GM04503 (cell line): ENCODE measurements at regions not wholly inside any gene's neighbourhood (a gene's known extent, or its start where the extent isn't known, plus 50 kb on each side); places are given as distances from the start of the nearest gene placed in this dataset.
A peak's percentile ranks its signal among the peaks of the same experiment; 100 is the strongest.

Source experiments
- DNase-seq: peaks from one replicate; pipeline ENCODE4 v3.0.0-alpha.2; 2012; ENCODE audit warnings: low read depth

- no peak for DNase-seq
Measured at GRCh38 chr3:117719316-117719926, 1009.8 kb downstream of the TUSC7 start.

DNA sequence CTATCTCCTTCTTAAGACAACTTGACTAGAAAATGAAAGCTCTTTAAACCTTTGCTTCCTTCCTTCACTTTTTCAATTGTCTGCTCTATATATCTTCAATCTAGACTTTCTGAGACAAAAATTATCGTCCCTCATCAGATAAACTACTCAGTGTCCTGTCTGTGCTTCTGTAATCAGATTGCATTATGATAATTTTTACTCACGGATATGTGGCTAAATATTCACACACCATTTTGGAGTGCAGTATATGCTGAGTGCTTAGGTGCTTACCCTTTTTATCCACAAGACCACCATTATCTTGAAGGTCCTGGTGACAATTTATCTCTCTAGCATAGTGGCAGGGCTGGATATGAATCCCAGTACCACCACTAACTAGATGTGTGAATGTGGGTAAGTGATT lies 1012.3 kb downstream of the TUSC7 start:
- no peak for DNase-seq

- DNase-seq, result no peak
Measured at GRCh38 chr3:117722856-117723255, 1013.3 kb downstream of the TUSC7 start.

DNA sequence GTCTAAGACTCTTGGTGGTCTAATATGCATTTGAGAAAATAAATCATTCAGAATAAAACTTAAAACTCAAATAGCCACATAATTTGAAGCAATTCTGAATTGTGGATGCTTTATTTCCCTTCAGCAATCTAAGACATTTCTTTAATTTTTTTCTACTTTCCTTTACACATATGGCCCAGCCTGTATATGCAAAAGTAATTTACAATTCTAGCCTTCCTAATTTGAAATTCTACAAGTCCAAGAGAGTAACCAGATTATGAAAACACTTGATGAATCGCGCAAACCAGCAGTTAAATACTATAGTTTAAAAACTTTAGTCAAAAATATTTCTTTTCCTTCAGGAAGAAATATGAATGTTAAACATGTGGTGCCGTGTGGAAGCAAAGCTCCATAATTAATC lies 1014.2 kb downstream of the TUSC7 start:
- DNase-seq, result no peak

- DNase-seq, result no peak
Measured at GRCh38 chr3:117725314-117725713, 1015.7 kb downstream of the TUSC7 start.

DNA sequence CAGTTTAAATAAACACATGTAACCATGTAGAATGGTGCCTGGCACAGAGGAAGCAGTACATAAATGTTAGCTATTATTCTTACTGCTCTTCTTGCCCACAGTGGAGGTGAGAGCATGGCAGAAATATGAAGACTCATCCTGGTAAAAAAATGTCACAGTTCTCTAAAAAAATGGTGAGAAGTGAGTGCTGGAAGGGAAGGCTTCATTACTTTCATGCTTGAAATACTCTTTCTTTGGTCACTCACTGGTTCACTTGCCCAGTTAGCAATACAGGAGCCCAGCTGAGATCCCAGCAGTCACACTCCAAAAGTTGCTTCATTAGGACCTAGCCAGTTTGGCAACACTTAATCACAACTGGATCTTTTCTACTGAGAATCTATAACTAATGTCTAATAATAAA lies 1017.2 kb downstream of the TUSC7 start:
- DNase-seq, result no peak

DNA sequence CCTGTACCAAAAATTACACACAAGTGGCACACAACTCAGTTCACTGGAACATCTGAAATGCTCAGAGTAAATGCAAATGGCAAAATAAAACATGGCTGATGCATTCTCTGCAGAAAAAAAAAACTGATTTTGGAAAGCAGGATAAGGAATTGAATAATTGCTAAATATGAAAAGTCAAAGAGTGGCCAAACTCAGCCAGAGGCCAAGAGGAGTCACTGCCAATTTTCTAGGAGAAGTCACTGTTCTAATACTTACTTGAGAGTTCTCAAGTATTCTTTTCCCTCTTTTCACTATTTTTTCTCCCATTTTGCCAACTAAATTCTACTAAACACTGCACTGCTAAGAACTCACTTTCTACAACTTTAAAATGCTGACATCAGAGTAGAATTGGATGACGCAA lies 1018.6 kb downstream of the TUSC7 start:
- DNase-seq, result no peak

DNA sequence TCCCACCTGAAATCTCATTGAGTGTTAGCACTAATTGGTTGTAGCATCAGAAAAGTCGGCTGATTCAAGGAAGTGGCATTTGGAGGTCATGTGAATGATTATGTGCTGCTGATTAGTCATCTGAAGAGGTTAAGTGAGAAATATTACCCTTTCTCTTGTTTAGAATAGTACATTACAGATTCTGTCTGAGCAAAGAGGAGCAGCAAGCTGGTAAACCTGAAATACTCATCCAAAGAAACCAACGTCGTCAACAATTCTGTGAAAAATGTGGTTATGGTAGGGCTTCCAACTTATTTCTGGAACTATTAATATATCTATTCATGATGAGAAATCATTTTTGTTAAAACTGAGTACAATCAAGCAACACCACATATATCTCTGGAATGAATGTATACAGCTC lies 1024.9 kb downstream of the TUSC7 start:
- DNase-seq, result no peak

- DNase-seq, result peak; percentile 44
Measured at GRCh38 chr3:117735481-117736101, 1026.0 kb downstream of the TUSC7 start.

GRCh38 chr3:117736846-117737245 lies 1027.3 kb downstream of the TUSC7 start:
- DNase-seq, result no peak

DNA sequence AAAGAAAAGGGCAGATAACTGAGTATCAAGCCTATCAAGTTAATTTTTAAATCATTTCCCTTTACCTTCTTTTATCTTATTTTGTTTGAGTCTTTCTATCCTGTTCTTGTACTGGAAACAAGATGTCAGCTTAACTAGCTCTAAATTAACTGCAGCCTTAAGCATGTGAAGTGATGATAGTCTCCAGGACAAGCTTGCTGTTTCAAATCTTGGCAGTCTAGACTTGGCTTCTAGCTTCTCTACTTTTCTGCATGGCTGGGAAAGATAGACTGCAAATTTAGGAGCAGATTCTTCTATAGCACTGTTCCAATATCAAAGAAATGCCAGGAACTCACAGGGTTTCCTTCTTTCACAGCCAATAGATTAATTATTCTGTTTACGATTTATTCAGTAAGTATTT lies 1034.4 kb downstream of the TUSC7 start:
- DNase-seq, result no peak

GRCh38 chr3:117744935-117745334 lies 1035.4 kb downstream of the TUSC7 start:
- no peak for DNase-seq

DNA sequence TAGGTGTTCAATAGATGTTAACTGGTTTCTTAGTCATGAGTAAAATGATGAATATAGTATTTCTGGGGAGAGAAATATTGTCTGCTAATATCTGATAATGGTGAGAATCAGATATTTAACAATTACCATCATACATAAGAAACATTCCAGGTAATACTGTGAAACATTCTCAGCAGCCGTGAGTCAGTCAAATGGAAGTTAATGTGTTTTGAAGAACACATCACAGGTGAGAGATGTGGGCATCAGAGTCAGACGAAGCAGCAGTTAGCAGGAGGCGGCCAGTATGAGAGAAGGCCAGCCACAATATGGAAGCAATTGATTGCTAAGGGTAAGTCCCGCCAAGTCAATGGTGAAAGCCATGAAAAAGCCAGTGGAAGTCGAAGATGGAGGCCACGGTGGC lies 1035.9 kb downstream of the TUSC7 start:
- DNase-seq, result no peak

DNA sequence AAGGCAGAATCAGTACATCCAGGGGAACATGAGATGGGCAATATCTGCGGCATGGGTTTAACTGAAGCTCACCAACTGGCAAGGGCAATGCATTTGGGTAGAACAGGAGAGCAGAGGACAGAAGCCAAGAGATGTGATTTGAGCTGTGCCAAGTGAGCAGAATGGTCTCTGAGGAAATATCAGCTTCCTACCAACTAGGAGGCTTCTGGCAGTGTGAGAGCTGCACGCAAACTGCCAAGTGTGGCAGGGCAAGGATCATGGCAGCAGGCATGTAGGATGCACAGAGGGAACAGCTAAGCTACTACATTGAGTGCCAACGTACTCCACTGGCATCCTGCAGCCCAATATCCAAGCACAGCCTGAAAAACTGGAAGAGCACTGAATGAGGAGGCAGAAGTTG lies 1036.5 kb downstream of the TUSC7 start:
- DNase-seq, result no peak

DNA sequence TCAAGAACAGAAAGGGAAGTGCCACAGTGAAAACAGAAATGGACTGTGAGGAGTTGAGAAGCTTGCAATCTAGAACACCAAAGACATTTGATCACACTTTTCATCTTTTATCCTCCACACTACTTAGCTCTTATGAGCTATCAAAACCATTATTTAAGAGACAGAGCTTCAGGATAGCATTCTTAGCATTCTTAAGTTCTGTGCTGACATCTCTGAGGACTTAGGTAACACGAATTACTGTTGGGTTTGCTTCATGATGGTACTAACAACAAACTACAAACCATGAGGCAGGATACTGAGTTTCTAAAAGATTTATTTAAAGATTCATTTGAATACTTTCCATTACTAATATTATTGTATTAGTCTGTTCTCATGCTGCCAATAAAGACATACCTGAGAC lies 1038.6 kb downstream of the TUSC7 start:
- DNase-seq, result no peak

DNA sequence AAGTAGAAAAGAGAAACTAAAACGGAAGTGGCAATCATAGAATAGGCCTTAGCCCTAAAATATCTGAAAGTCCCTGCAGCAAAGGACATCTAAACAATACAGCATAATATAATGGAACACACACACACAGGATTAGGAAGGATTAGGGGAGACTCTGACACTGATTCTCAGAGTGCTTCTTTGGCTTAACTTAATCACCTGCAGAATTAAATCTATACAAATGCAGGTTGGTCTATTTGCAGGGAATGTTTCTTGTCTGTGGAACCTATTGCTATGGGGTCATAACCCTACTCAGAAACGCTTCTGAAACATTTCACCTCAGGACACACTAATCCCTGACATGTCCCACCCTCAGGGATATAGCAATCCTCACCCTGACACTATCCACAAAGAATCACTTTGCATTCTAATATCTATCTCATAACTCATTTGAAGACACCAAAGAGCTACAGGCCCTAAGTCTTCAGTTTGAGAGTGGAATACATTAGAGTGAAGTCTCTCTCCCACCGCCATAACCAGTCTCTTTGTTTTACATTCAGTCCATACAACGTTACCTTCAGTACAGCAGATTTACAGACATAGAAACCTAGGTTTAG lies 1041.2 kb downstream of the TUSC7 start:
- no peak for DNase-seq

DNA sequence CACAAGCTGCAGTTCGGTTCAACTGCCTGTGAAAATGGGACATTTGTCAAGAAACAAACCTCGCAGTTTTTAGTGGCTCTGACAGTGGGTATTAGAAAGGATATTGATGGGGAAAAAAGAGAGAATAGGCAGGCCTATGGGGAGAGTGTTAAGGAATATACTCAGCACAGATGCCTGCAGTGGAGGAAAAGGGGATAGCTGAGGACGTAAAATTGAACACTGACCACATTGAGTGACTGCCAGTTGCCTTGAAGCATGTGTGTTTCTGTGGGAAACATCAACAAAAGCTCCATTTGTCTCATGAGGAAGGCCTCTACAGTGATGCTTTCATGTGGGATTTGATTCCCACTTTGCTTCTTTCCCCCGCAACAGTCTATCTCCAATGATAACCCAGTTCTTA lies 1042.1 kb downstream of the TUSC7 start:
- DNase-seq, result no peak

DNA sequence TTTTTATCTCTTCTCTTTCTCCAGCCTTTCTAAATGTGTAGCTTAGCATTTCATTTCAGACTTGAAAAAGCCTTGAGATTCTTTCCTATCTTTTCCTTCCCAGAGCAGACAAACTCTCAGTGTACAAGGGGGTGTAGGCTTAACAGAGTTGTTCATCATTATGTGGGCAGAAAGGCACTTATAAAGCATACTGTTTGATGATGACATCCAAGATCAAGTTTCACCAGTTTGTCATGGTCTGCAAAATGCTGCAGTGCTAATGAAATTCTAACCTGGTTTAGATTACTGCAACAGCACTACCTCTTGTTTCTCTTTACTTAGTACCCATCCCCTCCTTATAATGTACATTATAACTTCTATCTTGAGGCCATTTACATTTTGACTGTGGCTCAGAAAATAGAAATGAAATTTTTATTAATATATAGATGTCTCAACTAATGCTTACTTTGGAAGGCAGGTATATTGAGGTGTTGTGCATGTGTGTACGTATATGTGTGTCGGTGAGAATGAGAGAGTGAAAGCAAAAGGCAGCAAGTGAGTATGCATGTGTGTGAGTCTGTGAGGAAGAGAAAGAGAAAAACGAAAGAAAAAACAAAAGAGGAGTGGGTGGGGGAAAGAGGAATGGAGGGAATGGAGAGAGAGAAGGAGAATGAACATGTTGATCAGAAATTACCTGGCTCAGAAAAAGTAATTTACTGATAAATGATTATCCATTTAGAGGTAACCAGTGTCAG lies 1043.6 kb downstream of the TUSC7 start:
- no peak for DNase-seq

GRCh38 chr3:117754058-117754457 lies 1044.5 kb downstream of the TUSC7 start:
- no peak for DNase-seq

- DNase-seq, result no peak
Measured at GRCh38 chr3:117754841-117755240, 1045.3 kb downstream of the TUSC7 start.

GRCh38 chr3:117756563-117756962 lies 1047.0 kb downstream of the TUSC7 start:
- DNase-seq, result no peak

DNA sequence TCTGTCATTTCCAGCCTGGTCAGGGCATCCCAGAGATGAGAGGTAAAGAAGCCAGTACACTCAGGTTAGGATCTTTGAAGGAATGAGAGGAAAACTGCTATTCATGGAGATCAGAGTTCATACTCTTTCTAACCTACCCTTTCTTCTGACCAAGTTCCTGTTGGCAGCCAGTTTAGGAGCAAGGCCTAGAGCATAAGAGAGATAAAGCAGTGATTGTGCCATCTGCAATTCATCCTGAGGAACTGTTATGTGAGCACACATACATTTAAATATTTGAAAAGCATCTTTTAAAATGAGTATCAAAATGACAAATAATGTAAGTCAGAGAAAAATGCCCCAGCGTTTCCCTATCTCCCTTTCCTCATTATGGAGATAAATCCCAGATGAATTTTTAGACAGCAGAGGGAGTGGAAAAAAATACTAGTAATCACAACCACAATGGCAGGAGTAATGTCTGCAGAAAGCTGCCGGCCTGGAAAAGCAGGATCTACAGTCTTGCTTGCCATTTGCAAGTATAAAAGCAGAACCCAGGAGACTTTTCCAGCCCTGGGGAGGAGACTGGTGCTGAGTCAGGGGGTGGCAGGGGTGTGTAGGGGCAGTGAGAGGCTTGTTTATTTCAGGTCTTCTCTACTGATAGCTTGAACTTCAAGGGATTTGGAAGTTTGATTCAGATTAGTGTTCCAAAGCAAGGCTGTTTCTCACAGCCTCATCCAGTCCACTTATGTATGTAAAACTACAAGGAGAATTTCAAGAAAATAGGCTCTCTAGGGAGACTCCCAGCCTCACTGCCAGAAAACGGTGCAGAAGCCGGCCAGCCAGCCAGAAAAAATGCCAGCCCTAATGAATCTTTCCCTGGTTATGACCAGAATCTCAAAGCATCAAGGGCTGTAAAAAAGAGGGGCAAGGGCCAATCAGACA lies 1052.4 kb downstream of the TUSC7 start:
- no peak for DNase-seq
